GM18508 (cell line): ENCODE measurements at regions not wholly inside any gene's neighbourhood (a gene's known extent, or its start where the extent isn't known, plus 50 kb on each side); places are given as distances from the start of the nearest gene placed in this dataset.

Source experiments
- ATAC-seq: cut with Tn5 transposase; IDR thresholded peaks from one replicate; pipeline ENCODE4 v1.9.1; 2021; ENCODE audit warnings: moderate number of reproducible peaks; ENCODE audit not compliant: insufficient read depth, unreplicated experiment

GRCh38 chr17:70769956-70770355 is 600.6 kb downstream of the KCNJ2 start:
- ATAC-seq, result no peak

GRCh38 chr17:70771804-70772386 is 602.6 kb downstream of the KCNJ2 start:
- no peak for ATAC-seq

- no peak for ATAC-seq
These were observed 603.4 kb downstream of the KCNJ2 start for GRCh38 chr17:70772761-70773160.

GRCh38 chr17:70773258-70773657 is 603.9 kb downstream of the KCNJ2 start:
- no peak for ATAC-seq

GRCh38 chr17:70774339-70775117 is 605.2 kb downstream of the KCNJ2 start:
- ATAC-seq, result no peak

- peak; percentile 31 for ATAC-seq
These were observed 606.3 kb downstream of the KCNJ2 start for GRCh38 chr17:70775679-70776078.

- ATAC-seq, result no peak
These were observed 607.1 kb downstream of the KCNJ2 start for GRCh38 chr17:70776441-70776840.

GRCh38 chr17:70780031-70780430 is 610.7 kb downstream of the KCNJ2 start:
- ATAC-seq, result no peak

GRCh38 chr17:70786081-70786480 is 616.7 kb downstream of the KCNJ2 start:
- ATAC-seq, result no peak

- no peak for ATAC-seq
These were observed 618.5 kb downstream of the KCNJ2 start for GRCh38 chr17:70787721-70788300.

GRCh38 chr17:70791748-70792443 is 622.6 kb downstream of the KCNJ2 start:
- no peak for ATAC-seq

GRCh38 chr17:70794738-70795137 is 625.4 kb downstream of the KCNJ2 start:
- no peak for ATAC-seq

- ATAC-seq, result no peak
These were observed 626.3 kb downstream of the KCNJ2 start for GRCh38 chr17:70795620-70796019.

- ATAC-seq, result no peak
These were observed 627.4 kb downstream of the KCNJ2 start for GRCh38 chr17:70796757-70797156.

GRCh38 chr17:70797166-70797565 is 627.8 kb downstream of the KCNJ2 start:
- ATAC-seq, result no peak

GRCh38 chr17:70804161-70804560 is 634.8 kb downstream of the KCNJ2 start:
- no peak for ATAC-seq

GRCh38 chr17:70808596-70808995 is 639.3 kb downstream of the KCNJ2 start:
- ATAC-seq, result no peak

- ATAC-seq, result no peak
These were observed 641.3 kb downstream of the KCNJ2 start for GRCh38 chr17:70810609-70811008.

GRCh38 chr17:70813355-70813930 is 644.1 kb downstream of the KCNJ2 start:
- ATAC-seq, result no peak

- ATAC-seq, result no peak
These were observed 649.9 kb downstream of the KCNJ2 start for GRCh38 chr17:70819183-70819582.

- no peak for ATAC-seq
These were observed 650.9 kb downstream of the KCNJ2 start for GRCh38 chr17:70820276-70820675.
